ENCODE measurements at regions not wholly inside any gene's neighbourhood (a gene's known extent, or its start where the extent isn't known, plus 50 kb on each side); places are given as distances from the start of the nearest gene placed in this dataset.

DNA sequence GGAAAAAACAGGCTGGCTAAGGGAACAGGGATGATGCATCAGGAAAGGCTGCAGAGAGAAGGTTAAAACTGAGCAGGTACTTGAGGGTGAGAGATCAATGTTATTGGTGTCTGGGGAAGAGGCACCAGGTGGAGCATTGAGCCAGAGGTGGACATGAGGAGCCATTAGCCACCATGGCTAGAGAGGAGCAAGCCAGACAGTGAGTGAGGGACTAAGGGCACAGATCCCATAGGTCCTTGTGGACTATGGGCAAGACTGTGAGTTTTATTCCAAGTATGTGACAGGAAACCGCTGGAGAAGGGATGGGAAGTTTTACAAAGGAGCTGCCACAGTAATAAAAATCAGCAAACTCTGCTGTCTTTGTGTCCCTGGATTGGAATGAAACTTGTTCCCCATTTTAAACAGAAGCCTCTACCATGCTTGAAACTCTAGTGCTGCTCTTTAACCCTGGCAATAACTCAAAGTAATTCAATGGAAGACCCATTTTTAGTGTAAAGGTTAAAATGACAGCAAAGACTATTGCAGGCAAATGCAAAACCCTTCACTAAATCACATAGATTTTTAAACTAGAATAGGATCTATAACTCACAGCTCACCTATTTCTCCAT is 349.8 kb downstream of the ENC1 start:
- Mint-ChIP-seq H3K27ac (no peak overlapping the region), H3K4me1 (no peaks in the 10 kb centered on the region), H3K27me3 (peaks cover 12% of the 10 kb centered on the region), H3K36me3 (ENCODE audit: low read depth) (no peaks in the 10 kb centered on the region), H3K4me3 (no peak overlapping the region), H3K9me3 (no peaks in the 10 kb centered on the region)
- intact Hi-C loops (cut with micrococcal nuclease) = loop anchor here (10.0 kb wide), 1 partner anchor 354 kb away; the partner anchor contains the start of gene ENC1
- DNase-seq = no peak
- ATAC-seq (ENCODE audit: low read depth) = no peak
- ChIA-PET POLR2A (no interaction called here), CTCF (no interaction called here)
- TF ChIP-seq, protein P1, sequence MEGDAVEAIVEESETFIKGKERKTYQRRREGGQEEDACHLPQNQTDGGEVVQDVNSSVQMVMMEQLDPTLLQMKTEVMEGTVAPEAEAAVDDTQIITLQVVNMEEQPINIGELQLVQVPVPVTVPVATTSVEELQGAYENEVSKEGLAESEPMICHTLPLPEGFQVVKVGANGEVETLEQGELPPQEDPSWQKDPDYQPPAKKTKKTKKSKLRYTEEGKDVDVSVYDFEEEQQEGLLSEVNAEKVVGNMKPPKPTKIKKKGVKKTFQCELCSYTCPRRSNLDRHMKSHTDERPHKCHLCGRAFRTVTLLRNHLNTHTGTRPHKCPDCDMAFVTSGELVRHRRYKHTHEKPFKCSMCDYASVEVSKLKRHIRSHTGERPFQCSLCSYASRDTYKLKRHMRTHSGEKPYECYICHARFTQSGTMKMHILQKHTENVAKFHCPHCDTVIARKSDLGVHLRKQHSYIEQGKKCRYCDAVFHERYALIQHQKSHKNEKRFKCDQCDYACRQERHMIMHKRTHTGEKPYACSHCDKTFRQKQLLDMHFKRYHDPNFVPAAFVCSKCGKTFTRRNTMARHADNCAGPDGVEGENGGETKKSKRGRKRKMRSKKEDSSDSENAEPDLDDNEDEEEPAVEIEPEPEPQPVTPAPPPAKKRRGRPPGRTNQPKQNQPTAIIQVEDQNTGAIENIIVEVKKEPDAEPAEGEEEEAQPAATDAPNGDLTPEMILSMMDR (IDR thresholded peaks at IDR 0.05) = no peak

DNA sequence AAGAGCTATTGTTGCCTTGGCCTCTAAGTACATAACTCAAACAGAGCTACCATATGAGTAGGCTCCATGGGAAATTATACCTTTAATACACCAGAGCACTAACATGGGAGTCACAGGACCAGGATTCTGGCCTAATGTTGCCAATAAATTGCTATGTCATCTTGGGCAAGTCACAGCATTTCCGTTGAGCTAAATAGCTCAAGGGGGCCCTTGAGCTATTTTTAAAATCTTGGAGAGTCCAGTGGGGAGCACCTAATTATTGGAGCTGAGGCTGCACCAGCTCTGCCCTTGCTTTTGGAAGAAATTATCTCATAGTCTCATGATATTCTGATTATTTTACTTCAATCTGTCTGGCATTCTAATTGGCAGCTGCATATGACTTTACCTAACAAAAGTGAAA is 350.8 kb downstream of the ENC1 start:
- DNase-seq (no peak), ATAC-seq (ENCODE audit: low read depth) (no peak)
- TF ChIP-seq, protein P1 (IDR thresholded peaks at IDR 0.05) = no peak
- Mint-ChIP-seq H3K27ac (no peak overlapping the region), H3K27me3 (peaks cover 12% of the 10 kb centered on the region), H3K4me3 (no peak overlapping the region), H3K4me1 (no peaks in the 10 kb centered on the region), H3K36me3 (ENCODE audit: low read depth) (no peaks in the 10 kb centered on the region), H3K9me3 (no peaks in the 10 kb centered on the region)
- CTCF ChIA-PET = no interaction called here
- intact Hi-C loops (cut with micrococcal nuclease) = loop anchor here (10.0 kb wide), 1 partner anchor 355 kb away; the partner anchor contains the start of gene ENC1
- POLR2A ChIA-PET = no interaction called here

DNA sequence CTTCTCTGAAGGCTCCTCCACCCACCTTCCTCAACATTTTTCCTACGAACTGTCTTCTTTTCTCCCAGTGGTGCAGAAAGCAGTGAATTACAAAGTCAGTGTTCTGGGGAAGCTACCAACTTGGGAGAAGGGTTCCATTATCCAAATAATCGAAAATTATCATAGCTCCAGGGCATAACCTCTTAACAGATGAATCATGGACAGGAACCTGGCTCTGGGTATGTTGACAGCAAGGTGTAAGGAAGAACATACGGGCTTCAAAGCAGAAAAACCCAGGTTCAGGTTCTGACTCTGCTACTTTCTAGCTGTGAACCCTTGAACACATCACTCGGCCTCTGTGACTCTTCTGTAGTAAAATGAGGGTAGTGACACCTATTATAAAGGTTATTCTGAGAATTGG is 351.3 kb downstream of the ENC1 start:
- intact Hi-C loops (cut with micrococcal nuclease) = no loop called here

DNA sequence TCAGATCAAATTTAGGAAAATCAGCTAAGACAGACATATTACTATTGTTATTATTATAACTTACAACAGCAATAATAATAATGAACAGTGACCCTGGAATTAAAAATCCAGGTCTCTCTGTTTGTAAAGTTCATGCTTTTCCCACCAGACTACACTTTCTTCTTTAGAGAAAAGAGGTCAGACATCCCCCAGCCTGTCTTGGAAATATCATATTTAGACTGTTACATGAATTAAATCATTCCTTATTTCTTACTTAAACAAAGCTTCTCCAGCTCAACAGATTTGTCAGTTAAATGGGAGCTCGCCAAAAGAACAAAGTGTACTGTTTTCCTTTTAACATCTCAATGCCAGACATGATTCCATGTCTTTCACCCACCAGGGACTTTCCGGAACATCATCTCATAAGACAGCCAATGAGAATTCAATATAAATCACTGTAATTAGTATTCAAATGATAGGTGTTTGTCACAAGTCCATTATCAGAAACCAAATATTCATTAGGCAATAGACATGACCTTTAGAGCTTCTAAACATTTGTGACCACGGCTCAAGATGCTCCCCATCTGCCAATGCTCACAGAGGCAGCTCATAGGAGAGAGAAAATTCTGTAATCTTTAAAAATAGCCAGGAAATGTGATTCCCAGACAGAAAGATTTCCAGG is 351.9 kb downstream of the ENC1 start:
- Mint-ChIP-seq H3K4me1 (no peaks in the 10 kb centered on the region), H3K27ac (no peak overlapping the region), H3K9me3 (no peaks in the 10 kb centered on the region), H3K4me3 (no peak overlapping the region), H3K27me3 (peaks cover 17% of the 10 kb centered on the region), H3K36me3 (ENCODE audit: low read depth) (no peaks in the 10 kb centered on the region)
- CTCF ChIA-PET = no interaction called here
- TF ChIP-seq, protein P1 (IDR thresholded peaks at IDR 0.05) = no peak
- intact Hi-C loops (cut with micrococcal nuclease) = no loop called here
- POLR2A ChIA-PET = no interaction called here
- no peak for ATAC-seq (ENCODE audit: low read depth)
- no peak for DNase-seq

More for the DNA sequence above, 351.3 kb downstream of the ENC1 start:
- ChIA-PET CTCF (no interaction called here), POLR2A (no interaction called here)
- ATAC-seq (ENCODE audit: low read depth) (no peak), DNase-seq (no peak)
- Mint-ChIP-seq H3K27me3 (peaks cover 12% of the 10 kb centered on the region), H3K27ac (no peak overlapping the region), H3K36me3 (ENCODE audit: low read depth) (no peaks in the 10 kb centered on the region), H3K4me3 (no peak overlapping the region), H3K4me1 (no peaks in the 10 kb centered on the region), H3K9me3 (no peaks in the 10 kb centered on the region)
- TF ChIP-seq, protein P1 (IDR thresholded peaks at IDR 0.05) = no peak

DNA sequence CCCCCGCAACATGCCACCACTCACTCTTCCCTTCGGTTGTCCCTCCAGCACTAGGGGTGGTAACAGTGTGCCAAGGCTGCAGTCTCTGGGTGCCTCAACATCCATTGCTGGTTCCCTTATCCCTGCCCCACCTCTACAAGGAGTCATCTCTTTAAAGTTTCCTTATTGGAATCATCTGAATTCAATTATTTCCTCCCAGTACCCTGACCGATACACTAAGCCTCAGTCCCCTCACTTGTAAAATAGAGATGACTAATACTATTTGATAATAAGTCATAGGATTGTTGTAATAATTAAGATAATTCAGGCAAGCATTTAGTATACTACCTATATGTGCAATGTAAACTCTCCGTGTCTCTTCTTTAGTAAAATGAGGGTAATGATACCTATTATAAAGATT is 352.5 kb downstream of the ENC1 start:
- H3K4me1 Mint-ChIP-seq = no peaks in the 10 kb centered on the region
- H3K27me3 Mint-ChIP-seq = peaks cover 17% of the 10 kb centered on the region
- ATAC-seq (ENCODE audit: low read depth) = no peak
- H3K9me3 Mint-ChIP-seq = no peaks in the 10 kb centered on the region
- intact Hi-C loops (cut with micrococcal nuclease) = no loop called here
- TF ChIP-seq, protein P1 (IDR thresholded peaks at IDR 0.05) = no peak
- no peaks in the 10 kb centered on the region for H3K36me3 Mint-ChIP-seq (ENCODE audit: low read depth)
- ChIA-PET POLR2A (no interaction called here), CTCF (no interaction called here)
- H3K27ac Mint-ChIP-seq = no peak overlapping the region
- no peak for DNase-seq
- no peak overlapping the region for H3K4me3 Mint-ChIP-seq

Data from activated B cell treated with CpG ODN at 0.5 μM for 24 hours (primary cell).